Ovary (tissue), 7 donors: ENCODE measurements at regions not wholly inside any gene's neighbourhood (a gene's known extent, or its start where the extent isn't known, plus 50 kb on each side); places are given as distances from the start of the nearest gene placed in this dataset.

Experiments used
- DNase-seq, 5 donors: peaks; one replicate each; pipeline ENCODE4 v3.0.0-alpha.2; 2019 to 2020
- H3K27ac ChIP-seq, 2 donors: fragments of 200-600 bp; one replicate each; pipeline versions ENCODE4 v1.5.1 to v1.8.0; 2019 to 2022
- H3K27me3 ChIP-seq: fragments of 200-600 bp; one replicate; pipeline ENCODE4 v1.8.0; 2022
- H3K36me3 ChIP-seq: fragments of 200-600 bp; sonication (generic); one replicate; pipeline ENCODE4 v1.5.1; 2019
- H3K4me1 ChIP-seq: one replicate; pipeline ENCODE4 v1.8.1; 2013; ENCODE audit warnings: mild to moderate bottlenecking, moderate library complexity; ENCODE audit not compliant: insufficient read depth
- H3K4me3 ChIP-seq: fragments of 200-600 bp; sonication (generic); one replicate; pipeline ENCODE4 v1.5.1; 2017
- H3K9me3 ChIP-seq, 2 donors: fragments of 200-600 bp in 1 of 2; sonication (generic) in 1 of 2; one replicate each; pipeline versions ENCODE4 v1.5.1 to v1.8.1; 2013 to 2019; ENCODE audit warnings: mild to moderate bottlenecking in 1 of 2, moderate library complexity in 1 of 2
- EP300 ChIP-seq: sonication (generic); formaldehyde crosslinking; IDR thresholded peaks from one replicate; pipeline ENCODE4 v1.6.1; 2017; ENCODE audit warnings: antibody characterized with exemption
- POLR2A ChIP-seq: fragments of 450-650 bp; IDR thresholded peaks from one replicate; pipeline ENCODE4 v1.6.1; 2017; ENCODE audit warnings: antibody characterized with exemption, mild to moderate bottlenecking, moderate library complexity
- WGBS, 3 donors: extraction: QIAGEN DNeasy Blood & Tissue Kit in 1 of 3; methylation state at CpG; one replicate each; pipeline versions ENCODE4 v1.1.5 to v1.1.7; 2013 to 2017; 5-methylcytosine and 5-hydroxymethylcytosine counted together
- intact Hi-C, 4 donors: fragments of 100-400 bp; cut with DNase I; formaldehyde crosslinking; loops; one replicate each; pipeline versions ENCODE4 v1.11.0 to v1.15.1; 2022 to 2023
- TF ChIP-seq, protein P1 (sequence below), 3 donors: fragments of 450-650 bp in 2 of 3; fragments of 200-600 bp in 1 of 3; IDR thresholded peaks; one replicate each; pipeline versions ENCODE4 v1.5.1 to v1.8.0; 2016 to 2022; ENCODE audit warnings: antibody characterized with exemption in 3 of 3, mild to moderate bottlenecking in 1 of 3
- donor health status: DM: no; HTN: no; CAD: no; lungs with moderate emphysema.
- donor health status: DM: no; HTN: no; CAD: no.
- donor health status: Bipolar disorder and iron deficiency.
- donor health status: DM: no; HTN: no; CAD: no.
- donor health status: DM: yes; HTN: yes; CAD: no.

GRCh38 chr4:135824759-135825296, 1623.2 kb upstream of the PABPC4L start:
- TF ChIP-seq POLR2A, result no peak
- TF ChIP-seq, protein P1, sequence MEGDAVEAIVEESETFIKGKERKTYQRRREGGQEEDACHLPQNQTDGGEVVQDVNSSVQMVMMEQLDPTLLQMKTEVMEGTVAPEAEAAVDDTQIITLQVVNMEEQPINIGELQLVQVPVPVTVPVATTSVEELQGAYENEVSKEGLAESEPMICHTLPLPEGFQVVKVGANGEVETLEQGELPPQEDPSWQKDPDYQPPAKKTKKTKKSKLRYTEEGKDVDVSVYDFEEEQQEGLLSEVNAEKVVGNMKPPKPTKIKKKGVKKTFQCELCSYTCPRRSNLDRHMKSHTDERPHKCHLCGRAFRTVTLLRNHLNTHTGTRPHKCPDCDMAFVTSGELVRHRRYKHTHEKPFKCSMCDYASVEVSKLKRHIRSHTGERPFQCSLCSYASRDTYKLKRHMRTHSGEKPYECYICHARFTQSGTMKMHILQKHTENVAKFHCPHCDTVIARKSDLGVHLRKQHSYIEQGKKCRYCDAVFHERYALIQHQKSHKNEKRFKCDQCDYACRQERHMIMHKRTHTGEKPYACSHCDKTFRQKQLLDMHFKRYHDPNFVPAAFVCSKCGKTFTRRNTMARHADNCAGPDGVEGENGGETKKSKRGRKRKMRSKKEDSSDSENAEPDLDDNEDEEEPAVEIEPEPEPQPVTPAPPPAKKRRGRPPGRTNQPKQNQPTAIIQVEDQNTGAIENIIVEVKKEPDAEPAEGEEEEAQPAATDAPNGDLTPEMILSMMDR (IDR thresholded peaks at IDR 0.05), result no peak
- TF ChIP-seq EP300, result no peak
- H3K27me3 ChIP-seq, result no peaks in the 10 kb centered on the region
- no peak for DNase-seq
- no peak overlapping the region for H3K27ac ChIP-seq
- no peaks in the 10 kb centered on the region for H3K9me3 ChIP-seq
- H3K36me3 ChIP-seq, result no peaks in the 10 kb centered on the region
- no peaks in the 10 kb centered on the region for H3K4me1 ChIP-seq
- intact Hi-C loops, result no loop called here
- H3K4me3 ChIP-seq, result no peak overlapping the region
- WGBS, 3 donors, result 57 to 65% (median 58%) methylated on average over 3 of the region's 3 CpGs

- Histone ChIP-seq H3K9me3 (no peaks in the 10 kb centered on the region), H3K27me3 (no peaks in the 10 kb centered on the region), H3K4me1 (no peaks in the 10 kb centered on the region), H3K36me3 (no peaks in the 10 kb centered on the region), H3K4me3 (no peak overlapping the region), H3K27ac (no peak overlapping the region)
- whole genome bisulfite sequencing, 3 donors, result 79 to 91% (median 83%) methylated on average over 3 of the region's 3 CpGs
- DNase-seq, result no peak
- intact Hi-C loops, result no loop called here
- TF ChIP-seq EP300, result no peak
- TF ChIP-seq POLR2A, result no peak
- TF ChIP-seq, protein P1 (IDR thresholded peaks at IDR 0.05), result no peak
Measured at GRCh38 chr4:135804785-135805184, 1603.2 kb upstream of the PABPC4L start.

GRCh38 chr4:135777361-135777760, 1575.8 kb upstream of the PABPC4L start:
- H3K27me3 ChIP-seq, result no peaks in the 10 kb centered on the region
- no peak overlapping the region for H3K4me3 ChIP-seq
- H3K27ac ChIP-seq, result no peak overlapping the region
- no peak for DNase-seq
- TF ChIP-seq EP300, result no peak
- TF ChIP-seq, protein P1 (IDR thresholded peaks at IDR 0.05), result no peak
- TF ChIP-seq POLR2A, result no peak
- intact Hi-C loops, result no loop called here
- H3K4me1 ChIP-seq, result no peaks in the 10 kb centered on the region
- no peaks in the 10 kb centered on the region for H3K36me3 ChIP-seq
- no peaks in the 10 kb centered on the region for H3K9me3 ChIP-seq
- WGBS, 3 donors, result 2 to 11% (median 5%) methylated on average over 1 of the region's 1 CpG

GRCh38 chr4:135775909-135776308, 1574.3 kb upstream of the PABPC4L start:
- H3K36me3 ChIP-seq, result no peaks in the 10 kb centered on the region
- H3K27ac ChIP-seq, result no peak overlapping the region
- no peak for DNase-seq
- intact Hi-C loops, result no loop called here
- TF ChIP-seq EP300 (no peak), POLR2A (no peak)
- TF ChIP-seq, protein P1 (IDR thresholded peaks at IDR 0.05), result no peak
- no peaks in the 10 kb centered on the region for H3K27me3 ChIP-seq
- no peak overlapping the region for H3K4me3 ChIP-seq
- no peaks in the 10 kb centered on the region for H3K4me1 ChIP-seq
- 93 to 98% (median 95%) methylated on average over 1 of the region's 1 CpG for WGBS, 3 donors
- no peaks in the 10 kb centered on the region for H3K9me3 ChIP-seq
